ENCODE measurements at regions not wholly inside any gene's neighbourhood (a gene's known extent, or its start where the extent isn't known, plus 50 kb on each side); places are given as distances from the start of the nearest gene placed in this dataset.

- no peak for DNase-seq
These were observed 197.4 kb upstream of the MAP3K1 start for GRCh38 chr5:56617998-56618397.

GRCh38 chr5:56616454-56617160 lies 198.7 kb upstream of the MAP3K1 start:
- no peak for DNase-seq

GRCh38 chr5:56615361-56616153 lies 199.8 kb upstream of the MAP3K1 start:
- DNase-seq: no peak

GRCh38 chr5:56612759-56613158 lies 202.6 kb upstream of the MAP3K1 start:
- DNase-seq: no peak

- DNase-seq: no peak
These were observed 203.0 kb upstream of the MAP3K1 start for GRCh38 chr5:56612353-56612752.

GRCh38 chr5:56610093-56610698 lies 205.2 kb upstream of the MAP3K1 start:
- DNase-seq: no peak

GRCh38 chr5:56608217-56608925 lies 207.0 kb upstream of the MAP3K1 start:
- no peak for DNase-seq

- DNase-seq: no peak
These were observed 207.8 kb upstream of the MAP3K1 start for GRCh38 chr5:56607551-56607950.

- DNase-seq: no peak
These were observed 208.3 kb upstream of the MAP3K1 start for GRCh38 chr5:56607074-56607473.

GRCh38 chr5:56606192-56606591 lies 209.2 kb upstream of the MAP3K1 start:
- no peak for DNase-seq

GRCh38 chr5:56605231-56605630 lies 210.1 kb upstream of the MAP3K1 start:
- DNase-seq: no peak

- no peak for DNase-seq
These were observed 213.7 kb upstream of the MAP3K1 start for GRCh38 chr5:56601641-56602071.

GRCh38 chr5:56598941-56599340 lies 216.4 kb upstream of the MAP3K1 start:
- no peak for DNase-seq

GRCh38 chr5:56596155-56596554 lies 219.2 kb upstream of the MAP3K1 start:
- DNase-seq: no peak

- no peak for DNase-seq
These were observed 219.8 kb upstream of the MAP3K1 start for GRCh38 chr5:56595566-56595965.

- no peak for DNase-seq
These were observed 220.6 kb upstream of the MAP3K1 start for GRCh38 chr5:56594792-56595191.

- no peak for DNase-seq
These were observed 224.3 kb upstream of the MAP3K1 start for GRCh38 chr5:56591081-56591480.

- no peak for DNase-seq
These were observed 225.9 kb upstream of the MAP3K1 start for GRCh38 chr5:56589481-56589860.

GRCh38 chr5:56588636-56589480 lies 226.5 kb upstream of the MAP3K1 start:
- no peak for DNase-seq

GRCh38 chr5:56588131-56588487 lies 227.2 kb upstream of the MAP3K1 start:
- no peak for DNase-seq

- no peak for DNase-seq
These were observed 227.8 kb upstream of the MAP3K1 start for GRCh38 chr5:56587381-56588130.
